ENCODE measurements at regions not wholly inside any gene's neighbourhood (a gene's known extent, or its start where the extent isn't known, plus 50 kb on each side); places are given as distances from the start of the nearest gene placed in this dataset.

GRCh38 chr3:193754719-193755118 lies 161.7 kb downstream of the OPA1 start:
- no peak for DNase-seq (ENCODE audit: low spot score in 2 of 2)
- no peak overlapping the region for H3K4me3 ChIP-seq (ENCODE audit: low read depth, poor library complexity, severe bottlenecking)
- intact Hi-C loops (cut with DNase I; ENCODE audit: low total_unique reads) = no loop called here
- TF ChIP-seq POLR2A (IDR thresholded peaks at IDR 0.05) (no peak), CTCF (IDR thresholded peaks at IDR 0.05) (no peak)

GRCh38 chr3:193756536-193756935 lies 163.5 kb downstream of the OPA1 start:
- DNase-seq (ENCODE audit: low spot score in 2 of 2) = no peak
- no peak overlapping the region for H3K4me3 ChIP-seq (ENCODE audit: low read depth, poor library complexity, severe bottlenecking)
- intact Hi-C loops (cut with DNase I; ENCODE audit: low total_unique reads) = no loop called here
- 98 to 100% methylated on average over 1 of the region's 1 CpG for WGBS, 2 donors
- TF ChIP-seq CTCF (IDR thresholded peaks at IDR 0.05) (no peak), POLR2A (IDR thresholded peaks at IDR 0.05) (no peak)

GRCh38 chr3:193757457-193757856 lies 164.4 kb downstream of the OPA1 start:
- WGBS, 2 donors = 67 to 73% methylated on average over 2 of the region's 2 CpGs
- TF ChIP-seq CTCF (IDR thresholded peaks at IDR 0.05) (no peak), POLR2A (IDR thresholded peaks at IDR 0.05) (no peak)
- intact Hi-C loops (cut with DNase I; ENCODE audit: low total_unique reads) = no loop called here
- no peak overlapping the region for H3K4me3 ChIP-seq (ENCODE audit: low read depth, poor library complexity, severe bottlenecking)
- no peak for DNase-seq (ENCODE audit: low spot score in 2 of 2)

GRCh38 chr3:193761969-193762368 lies 169.0 kb downstream of the OPA1 start:
- no peak overlapping the region for H3K4me3 ChIP-seq (ENCODE audit: low read depth, poor library complexity, severe bottlenecking)
- no peak for DNase-seq (ENCODE audit: low spot score in 2 of 2)
- TF ChIP-seq CTCF (IDR thresholded peaks at IDR 0.05) (no peak), POLR2A (IDR thresholded peaks at IDR 0.05) (no peak)
- WGBS, 2 donors = 81 to 88% methylated on average over 5 of the region's 5 CpGs
- intact Hi-C loops (cut with DNase I; ENCODE audit: low total_unique reads) = no loop called here

DNA sequence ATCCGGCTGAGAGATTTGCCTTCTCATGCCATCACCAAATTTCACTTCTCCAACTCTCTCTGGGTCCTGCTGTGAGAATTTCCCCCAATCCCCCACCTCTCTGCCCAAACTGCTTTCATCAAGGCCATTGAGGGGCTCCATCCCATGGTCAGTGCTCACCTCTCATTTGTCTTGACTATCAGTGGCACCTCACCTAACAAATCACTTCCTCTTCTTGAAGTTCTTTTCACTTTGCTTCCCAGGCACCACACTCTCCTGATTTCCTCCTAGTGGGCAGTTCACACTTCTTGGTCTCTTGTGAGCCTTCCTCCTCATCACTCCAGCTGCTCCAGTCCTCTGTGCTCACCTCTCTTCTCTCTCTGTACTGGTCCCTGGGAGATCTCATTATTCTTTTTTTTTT lies 169.6 kb downstream of the OPA1 start:
- no peak overlapping the region for H3K4me3 ChIP-seq (ENCODE audit: low read depth, poor library complexity, severe bottlenecking)
- WGBS, 2 donors = 95% methylated on average over 1 of the region's 1 CpG
- TF ChIP-seq CTCF (IDR thresholded peaks at IDR 0.05) (no peak), POLR2A (IDR thresholded peaks at IDR 0.05) (no peak)
- DNase-seq (ENCODE audit: low spot score in 2 of 2) = no peak
- intact Hi-C loops (cut with DNase I; ENCODE audit: low total_unique reads) = no loop called here

DNA sequence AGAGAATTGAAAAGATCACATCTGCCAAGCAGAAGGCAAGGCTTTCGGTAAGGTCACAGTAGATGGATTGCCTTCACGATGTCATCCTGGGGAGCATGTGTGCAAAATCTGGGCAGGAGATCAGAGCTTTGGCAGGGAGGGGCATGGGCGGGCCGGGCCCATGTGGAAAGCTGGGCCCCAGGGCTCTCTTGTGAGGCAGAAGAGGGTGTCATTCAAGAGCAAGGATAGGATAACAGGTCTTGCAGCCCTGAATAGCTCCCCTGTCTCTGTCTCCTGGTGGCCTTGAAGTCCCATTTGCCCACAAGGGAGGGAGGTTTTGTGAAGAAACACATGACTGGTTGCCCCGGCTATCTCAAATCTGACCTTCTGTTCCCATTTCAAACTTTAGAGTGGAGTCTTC lies 172.0 kb downstream of the OPA1 start:
- H3K4me3 ChIP-seq (ENCODE audit: low read depth, poor library complexity, severe bottlenecking) = no peak overlapping the region
- 43 to 48% methylated on average over 5 of the region's 5 CpGs for WGBS, 2 donors
- intact Hi-C loops (cut with DNase I; ENCODE audit: low total_unique reads) = no loop called here
- DNase-seq (ENCODE audit: low spot score in 2 of 2) = no peak
- TF ChIP-seq POLR2A (IDR thresholded peaks at IDR 0.05) (no peak), CTCF (IDR thresholded peaks at IDR 0.05) (no peak)

Data from lower leg skin (tissue), 4 donors.